GM19351 (cell line): ENCODE measurements at regions not wholly inside any gene's neighbourhood (a gene's known extent, or its start where the extent isn't known, plus 50 kb on each side); places are given as distances from the start of the nearest gene placed in this dataset.

ENCODE experiments used
- ATAC-seq: cut with Tn5 transposase; IDR thresholded peaks from one replicate; pipeline ENCODE4 v1.9.1; 2021; ENCODE audit warnings: mild to moderate bottlenecking, moderate library complexity; ENCODE audit not compliant: unreplicated experiment

DNA sequence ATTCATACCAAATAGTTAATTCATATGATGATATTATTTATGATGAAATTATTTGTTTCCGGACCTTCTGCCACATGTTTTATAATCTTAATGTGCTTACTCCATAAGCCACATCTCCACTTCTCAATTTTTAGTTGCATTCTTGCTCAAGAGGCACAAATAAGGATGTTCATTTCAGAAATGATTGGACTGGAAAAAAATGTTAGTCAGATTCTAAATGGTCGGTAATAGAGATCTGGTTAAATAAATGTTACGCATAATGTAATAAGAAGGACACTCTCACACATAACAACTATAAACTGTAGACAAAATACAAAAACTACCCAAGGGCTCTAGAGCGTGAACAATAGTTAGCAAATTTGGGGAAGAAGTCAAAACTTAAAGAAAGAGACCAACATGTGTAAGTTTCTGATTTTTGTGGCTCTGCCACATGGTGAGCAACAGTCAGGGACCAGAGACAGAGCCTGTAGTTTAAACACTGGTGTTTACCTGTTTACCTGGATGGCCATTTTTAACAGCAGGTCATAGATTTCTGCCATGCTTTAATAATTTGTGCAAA is 554.3 kb upstream of the CLINT1 start:
- no peak for ATAC-seq

DNA sequence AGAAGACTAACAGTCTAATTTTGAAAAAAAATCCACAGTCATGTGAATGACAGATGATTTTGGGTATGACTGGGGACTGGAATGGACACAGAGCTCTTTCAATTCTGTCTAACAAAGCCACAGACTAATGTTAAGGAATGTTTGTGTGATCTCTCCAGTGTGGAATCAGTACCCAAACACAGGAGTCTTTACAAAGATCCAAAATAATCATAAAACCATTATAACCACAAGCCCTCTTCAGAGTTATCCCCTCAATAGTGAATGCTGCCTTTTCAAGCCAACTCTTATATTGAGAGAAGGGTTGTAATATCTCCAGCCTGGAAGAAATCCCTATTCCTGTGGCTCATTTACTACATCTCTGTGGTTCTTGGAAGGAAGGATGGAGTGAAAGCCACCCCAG is 552.0 kb upstream of the CLINT1 start:
- ATAC-seq: no peak

DNA sequence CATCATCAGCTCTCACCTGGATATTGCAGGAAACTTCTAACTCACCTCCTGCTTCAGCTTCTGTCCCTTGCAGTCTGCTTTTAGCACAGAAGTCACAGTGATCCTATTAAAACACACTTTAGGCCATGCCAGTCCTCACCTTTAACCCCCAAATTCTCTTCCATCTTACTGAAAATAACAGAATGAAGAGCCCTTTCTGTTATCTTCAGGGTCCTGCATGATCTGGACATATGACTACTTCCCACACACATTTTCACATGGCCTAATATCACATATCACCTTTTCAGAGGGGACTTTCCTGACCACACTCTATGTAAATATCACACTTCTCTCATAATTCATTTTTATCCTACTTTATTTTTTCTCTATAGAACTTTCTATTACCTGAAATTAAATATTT is 550.6 kb upstream of the CLINT1 start:
- peak; percentile 64 for ATAC-seq

DNA sequence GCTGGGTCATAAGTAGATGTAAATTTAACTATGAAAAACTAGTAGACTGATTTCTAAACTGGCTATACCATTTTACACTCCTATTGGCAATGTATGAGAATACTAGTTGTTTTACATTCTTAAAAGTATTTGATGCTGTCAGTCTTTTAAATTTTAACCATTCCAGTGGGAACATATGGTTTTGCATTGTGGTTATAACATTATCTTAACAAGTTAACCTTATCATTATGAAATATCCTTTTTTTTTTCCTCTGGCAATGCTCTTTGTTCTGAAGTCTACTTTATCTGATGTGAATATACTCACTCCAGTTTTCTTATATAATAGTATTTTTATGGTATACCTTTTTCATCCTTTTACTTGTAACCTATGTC is 548.9 kb upstream of the CLINT1 start:
- ATAC-seq: no peak

DNA sequence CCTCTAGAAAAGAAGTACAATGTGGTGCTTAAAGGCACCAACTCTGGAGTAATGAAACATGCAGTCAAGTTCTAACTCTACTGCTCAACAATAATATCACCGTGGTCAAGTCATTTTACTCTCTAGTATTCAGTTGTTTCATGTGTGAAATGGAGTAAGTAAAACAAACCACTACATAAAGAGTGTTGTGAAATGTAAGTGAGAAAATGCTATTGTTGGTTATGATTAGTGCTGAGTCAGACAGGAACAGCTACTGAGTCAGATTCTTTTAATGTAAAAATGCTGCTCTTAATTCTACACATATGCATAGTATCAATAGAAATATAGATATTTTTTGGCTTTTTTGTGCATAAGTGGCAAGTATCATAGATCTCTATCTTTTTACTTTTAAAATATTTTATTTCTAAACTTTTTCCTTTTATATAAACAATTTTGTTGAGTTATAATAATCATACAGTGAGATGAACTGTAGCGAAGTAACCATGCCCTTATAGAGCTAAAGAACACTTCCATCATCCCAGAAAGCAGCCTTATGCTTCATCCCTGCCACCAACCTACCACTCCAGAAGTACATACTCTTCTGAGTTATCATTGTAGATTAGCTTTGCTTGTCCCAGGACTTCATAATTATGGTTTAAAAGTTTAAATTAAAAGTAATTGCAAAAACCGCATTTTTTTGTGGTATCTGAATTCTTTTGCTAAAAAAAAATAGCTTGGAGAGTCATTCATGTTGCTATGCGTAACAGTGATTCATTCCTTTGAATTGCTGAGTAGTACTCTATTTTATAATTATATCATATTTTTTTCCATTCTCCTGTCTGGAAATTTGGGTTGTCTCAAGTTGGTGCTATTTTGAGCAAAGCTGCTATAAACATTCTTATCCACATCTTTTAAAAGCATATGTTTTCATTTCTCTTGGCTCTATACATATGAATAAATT is 548.2 kb upstream of the CLINT1 start:
- peak; percentile 69 for ATAC-seq

DNA sequence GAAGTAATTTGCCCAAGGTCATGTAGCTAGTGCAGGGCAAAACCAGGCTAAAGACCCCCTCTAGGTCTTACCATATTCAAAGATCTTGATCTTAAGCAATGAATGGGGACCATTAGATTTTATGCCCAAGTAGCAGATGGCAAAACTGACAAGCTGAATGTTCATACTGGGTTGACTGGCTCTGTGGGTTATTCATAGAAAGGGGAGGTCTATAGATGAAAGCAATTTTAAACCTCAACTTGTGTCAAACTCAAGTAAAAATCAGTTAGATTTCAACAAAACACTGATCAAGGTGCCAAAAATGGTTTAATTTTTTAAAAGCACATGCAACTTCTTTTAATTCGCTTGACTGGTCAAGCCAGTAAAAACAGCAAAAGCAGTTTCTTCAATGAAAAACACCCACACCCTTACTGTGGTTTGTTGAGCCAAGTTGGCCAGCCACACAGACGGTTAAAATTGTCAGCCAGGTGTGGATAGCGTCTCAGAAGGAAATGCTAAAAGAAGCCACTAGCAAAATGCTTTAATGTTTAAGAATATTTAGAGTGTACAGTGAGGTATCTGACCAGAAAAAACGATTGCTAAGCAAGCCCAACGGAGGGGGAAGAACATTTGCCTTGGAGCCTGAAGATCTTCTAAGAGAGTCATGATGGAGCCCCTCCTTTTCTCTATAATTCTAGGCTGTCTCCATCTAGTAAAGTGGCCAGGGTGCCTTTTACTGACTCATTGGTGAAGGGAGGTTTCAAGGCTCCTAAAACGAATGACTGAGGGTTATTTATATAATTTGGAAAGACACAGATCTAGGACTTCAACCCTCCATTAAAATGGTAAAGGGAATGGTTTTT is 539.6 kb upstream of the CLINT1 start:
- peak; percentile 90 for ATAC-seq

DNA sequence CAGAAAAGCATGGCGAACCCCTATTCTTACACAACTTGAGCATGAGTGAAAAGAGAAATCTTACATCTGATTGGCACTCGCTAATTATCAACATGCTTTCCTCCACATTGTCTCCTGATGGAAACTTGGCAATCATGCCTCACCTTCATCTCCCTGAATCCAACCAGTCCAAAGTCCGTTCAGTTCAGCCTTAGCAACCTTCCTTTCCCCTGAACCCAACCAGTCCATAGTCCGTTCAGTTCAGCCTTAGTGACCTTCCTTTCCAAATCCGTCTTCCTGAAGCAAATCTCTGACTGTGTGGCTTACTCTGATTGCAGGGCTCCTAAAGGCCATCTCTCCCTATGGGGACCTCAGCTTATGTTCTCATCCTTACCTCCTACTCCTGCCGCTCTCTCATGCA is 538.3 kb upstream of the CLINT1 start:
- no peak for ATAC-seq

DNA sequence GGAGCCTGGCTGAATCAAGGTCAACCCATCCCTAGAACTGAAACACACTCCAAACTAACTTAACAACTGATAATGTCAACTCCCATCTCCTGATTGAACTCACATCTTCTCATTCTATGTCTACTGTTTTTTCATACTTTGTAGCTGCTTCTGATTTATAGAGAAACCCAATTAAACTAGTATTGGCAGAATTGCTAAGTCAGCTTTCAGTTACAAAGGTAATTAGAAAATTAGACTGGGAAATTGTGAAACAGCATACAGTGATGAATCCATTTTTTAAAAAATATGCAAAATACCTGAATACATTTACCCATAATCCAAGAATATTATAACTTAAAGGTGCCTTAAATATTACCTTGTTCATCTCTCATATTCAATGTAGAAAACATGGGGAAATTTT is 535.2 kb upstream of the CLINT1 start:
- no peak for ATAC-seq

DNA sequence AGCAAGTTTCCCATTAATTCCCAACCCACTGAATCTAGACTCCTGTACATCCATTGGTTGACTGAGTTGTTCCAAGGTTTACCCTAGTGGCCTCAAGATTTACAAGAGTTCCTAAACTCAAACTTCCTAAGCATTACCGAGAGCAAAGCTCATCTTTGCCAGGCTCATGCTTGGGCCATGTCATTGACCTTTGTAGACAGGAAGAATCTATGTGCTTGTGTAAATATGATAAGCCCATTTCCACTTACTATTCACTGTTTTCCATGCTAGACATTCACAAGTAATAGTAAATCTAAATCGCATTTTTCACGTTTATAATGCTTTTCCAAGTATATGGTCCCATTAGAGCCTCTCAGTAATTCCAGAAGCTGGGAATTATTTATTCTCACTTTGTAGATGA is 534.5 kb upstream of the CLINT1 start:
- ATAC-seq: no peak

DNA sequence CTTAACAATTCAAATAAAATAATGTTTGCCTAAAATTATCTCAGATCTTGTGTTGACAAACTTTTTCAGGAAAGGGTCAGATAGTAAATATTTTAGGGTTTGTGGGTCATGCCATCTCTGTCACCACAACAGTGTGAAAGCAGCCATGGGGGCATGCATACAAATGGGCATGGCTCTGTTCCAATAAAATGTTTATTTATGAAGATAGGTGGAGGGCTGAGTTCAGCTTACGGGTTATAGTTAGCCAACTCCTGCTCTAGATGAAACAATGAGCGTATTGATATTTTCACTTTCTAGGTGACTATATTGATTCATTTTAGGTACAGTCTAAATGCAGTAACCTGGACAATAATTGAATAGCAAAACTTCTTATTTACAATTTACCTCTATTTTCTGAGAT is 533.8 kb upstream of the CLINT1 start:
- ATAC-seq: no peak

DNA sequence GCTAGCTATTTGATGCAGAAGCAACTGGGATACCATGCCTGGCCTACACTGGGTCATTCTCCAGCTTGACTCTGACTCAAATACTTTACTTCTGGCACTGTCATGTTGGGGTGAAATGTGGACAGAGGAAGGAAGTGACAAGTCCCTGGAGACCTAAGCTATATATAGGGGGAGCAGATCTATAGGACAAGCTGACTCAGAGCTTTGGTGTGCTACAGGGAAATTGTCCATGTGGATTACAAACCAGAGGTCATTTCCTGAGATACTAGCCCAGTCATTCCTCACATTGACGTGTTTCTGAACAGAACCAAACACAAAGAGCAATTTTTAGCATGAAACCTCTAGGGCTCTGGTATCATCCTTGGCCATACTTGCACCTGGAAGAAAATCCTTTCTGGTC is 531.6 kb upstream of the CLINT1 start:
- ATAC-seq: no peak

DNA sequence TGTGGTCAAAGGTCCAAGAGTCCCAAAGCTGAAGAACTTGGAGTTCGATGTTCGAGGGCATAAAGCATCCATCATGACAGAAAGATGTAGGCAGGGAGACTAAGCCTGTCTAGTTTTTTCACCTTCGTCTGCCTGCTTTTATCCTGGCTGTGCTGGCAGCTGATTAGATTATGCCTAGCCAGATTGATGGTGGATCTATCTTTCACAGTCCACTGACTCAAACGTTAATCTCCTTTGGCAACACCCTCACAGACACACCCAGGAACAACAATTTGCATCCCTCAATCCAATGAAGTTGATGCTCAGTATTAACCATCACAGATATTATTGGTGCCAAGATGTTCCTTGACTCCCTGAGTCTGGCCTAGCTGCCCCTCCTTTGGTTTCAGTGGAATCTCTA is 530.8 kb upstream of the CLINT1 start:
- ATAC-seq: no peak

DNA sequence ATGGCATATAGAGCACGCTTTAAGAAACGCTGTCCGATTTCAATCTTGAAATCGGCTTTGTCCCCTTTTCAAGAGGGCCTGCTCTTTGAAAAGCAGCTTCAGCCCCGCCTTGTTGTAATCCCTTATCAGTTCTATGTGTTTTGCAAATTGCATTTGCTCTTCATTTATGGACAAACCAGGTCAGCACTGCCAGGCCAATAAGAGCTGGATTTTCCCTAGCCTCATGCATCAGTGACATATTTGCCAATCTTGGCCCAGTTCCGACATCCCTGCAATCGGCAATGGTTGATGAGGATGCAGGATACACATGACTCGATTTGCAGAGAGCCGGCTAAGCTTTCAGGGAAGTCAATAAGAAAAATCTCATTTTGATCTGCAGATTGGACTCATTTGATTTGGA is 529.1 kb upstream of the CLINT1 start:
- ATAC-seq: no peak

DNA sequence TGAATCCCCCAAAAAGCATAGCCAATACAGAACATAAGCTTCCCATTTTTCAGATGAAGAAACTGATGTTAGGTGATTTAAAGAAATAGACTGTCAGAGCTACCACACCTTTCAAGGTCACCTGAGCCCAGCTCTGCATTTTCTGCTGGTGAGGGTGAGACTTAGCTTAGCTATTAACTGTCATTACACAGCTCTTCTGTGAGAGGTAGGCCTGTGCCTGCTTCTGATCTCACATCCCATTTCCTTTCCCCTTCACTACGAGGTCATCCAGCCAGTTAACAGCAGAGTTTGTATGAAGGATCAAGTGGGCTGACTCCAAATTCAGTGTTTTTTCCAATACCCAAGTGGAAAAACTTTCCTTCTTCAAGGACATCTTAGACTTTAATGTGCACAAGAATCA is 528.6 kb upstream of the CLINT1 start:
- ATAC-seq: no peak

DNA sequence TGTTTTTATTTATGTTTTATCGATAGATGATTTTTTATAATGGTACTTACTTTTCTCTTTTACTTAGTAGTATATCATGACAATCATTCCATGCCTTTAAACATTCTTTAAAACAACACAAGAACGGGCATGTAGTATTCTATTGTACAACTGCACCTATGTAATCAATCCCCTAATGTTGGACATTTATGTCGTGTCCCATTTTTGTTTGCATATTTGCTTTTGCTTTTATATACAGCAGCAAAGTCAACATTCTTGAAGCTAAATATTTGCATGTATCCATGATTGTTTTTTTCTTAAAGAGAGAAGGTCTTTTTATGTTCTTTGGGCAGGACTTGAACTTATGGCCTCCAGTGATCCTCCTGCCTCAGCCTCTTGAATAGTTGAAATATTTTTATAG is 527.0 kb upstream of the CLINT1 start:
- no peak for ATAC-seq

DNA sequence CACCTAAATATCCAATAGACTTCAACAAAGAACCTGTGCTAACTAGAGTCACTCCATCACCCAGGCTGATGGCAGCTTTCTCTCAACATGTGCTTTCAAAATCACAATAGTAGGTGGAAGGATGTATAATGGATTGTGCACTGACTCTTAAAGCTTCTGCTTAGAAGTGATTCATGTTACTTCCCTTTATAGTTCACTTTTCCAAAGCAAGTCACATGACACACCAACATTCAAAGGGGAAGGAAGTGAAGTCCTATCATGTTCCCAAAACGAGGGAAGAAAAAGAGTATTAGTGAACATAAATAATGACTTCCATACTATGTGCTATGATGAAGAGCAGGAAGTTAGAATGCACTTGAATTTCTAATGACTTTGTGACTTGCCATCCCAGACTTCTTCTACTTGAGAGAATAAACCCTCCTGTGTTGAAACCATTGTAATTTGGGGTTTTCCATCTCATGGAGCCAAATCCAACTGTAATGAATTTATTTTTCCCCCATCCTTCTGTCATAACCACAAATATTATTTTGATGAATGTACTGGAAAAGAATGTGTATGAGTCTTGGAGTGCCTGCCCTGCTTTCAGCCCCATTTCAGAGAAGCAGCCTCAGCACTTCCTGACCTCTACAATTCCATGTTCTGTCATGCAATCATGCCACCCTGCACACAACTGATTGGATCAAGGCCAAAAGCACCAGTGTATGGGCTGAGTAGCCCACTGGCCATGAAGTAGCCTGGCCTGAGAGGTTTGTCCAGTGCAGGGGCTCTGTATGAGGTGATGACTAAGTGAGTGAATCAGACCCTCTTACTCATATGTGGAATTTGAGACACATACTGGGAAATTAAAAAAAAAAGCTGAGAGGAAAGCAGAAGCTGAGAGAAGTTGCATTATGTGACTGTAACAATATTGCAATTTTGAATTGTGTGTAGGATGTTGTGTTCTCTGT is 525.9 kb upstream of the CLINT1 start:
- ATAC-seq: no peak

DNA sequence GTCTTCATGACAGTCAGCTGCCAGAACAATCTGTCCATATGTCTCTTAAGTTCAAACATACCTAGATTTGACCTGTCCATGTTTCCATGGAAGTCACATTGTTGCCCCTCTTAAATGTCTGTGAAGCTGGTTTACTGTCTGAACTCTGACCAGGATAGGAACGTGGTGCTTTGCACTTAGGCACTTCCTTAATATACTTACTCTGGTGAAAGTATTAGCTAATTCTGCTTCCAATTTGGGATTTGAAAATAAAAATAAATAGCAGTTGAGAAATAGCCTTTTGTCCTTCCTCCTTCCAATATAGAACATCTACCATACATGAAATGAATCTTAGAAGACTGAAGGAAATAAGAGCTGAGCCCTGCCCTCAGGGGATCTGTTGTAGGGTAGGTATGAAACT is 524.5 kb upstream of the CLINT1 start:
- no peak for ATAC-seq

DNA sequence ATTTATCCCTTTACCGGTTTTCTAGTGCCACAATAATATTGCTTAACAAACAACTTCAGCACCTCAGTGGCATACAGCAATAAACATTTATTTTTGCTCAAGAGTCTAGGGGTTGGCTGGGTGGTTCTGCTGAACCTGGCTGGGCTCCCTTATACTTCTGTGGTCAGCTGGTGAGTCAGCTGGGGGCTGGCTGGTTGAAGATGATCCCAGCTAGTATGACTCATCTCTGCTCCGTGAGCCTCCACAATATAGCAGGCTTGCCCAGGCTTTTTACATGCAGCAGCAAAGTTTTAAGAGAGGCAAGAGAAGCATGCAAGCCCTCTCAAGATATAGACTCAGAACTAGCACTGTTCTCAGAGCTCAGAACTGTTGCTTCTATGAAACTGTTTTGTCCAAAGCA is 523.5 kb upstream of the CLINT1 start:
- ATAC-seq: peak; percentile 98

DNA sequence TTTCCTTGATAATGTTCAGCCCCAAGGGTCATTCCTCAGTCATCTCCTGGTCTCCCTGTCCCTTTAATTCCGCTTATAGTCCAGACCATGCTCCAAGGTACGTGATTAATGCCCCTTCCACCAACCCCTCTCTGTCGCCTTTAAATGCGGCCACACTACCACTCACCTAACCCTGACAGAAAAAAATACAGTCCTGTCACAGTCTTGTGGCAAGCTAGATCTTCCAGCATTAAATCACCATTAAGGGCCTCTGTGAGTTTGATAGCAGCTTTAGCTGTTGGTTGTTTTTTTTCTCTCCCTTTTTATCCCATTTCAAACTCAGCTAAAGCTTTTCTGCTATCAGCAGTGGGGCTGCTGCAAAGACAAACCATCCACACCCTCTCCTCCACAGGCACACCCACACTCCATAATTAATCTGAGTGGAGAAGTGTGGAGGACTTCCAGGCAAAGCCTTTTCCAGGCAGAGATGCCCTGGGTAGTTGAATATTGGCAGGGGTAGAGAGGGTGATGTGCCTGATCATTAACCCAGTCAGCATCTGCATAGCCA is 522.7 kb upstream of the CLINT1 start:
- ATAC-seq: no peak

DNA sequence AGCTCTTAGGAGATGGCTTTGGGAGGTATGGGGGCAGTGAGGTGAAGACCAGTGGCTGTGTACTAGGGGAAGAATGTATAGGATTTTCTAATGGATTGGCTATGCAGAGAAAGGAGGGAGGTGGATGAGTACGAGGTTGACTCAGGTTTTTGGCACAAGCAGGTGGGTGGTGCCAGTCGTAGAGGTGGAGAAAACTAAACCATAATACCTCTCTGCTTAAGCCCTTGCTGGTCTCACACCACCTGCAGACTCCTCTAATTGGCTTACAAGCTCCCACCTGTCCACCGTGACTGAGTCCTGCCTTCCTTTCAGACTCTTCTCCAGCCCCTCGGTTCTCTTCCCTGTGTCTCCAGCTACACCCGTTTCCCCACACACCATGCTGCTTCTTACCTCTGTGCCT is 521.7 kb upstream of the CLINT1 start:
- no peak for ATAC-seq
